A673 (cell line): ENCODE measurements at regions not wholly inside any gene's neighbourhood (a gene's known extent, or its start where the extent isn't known, plus 50 kb on each side); places are given as distances from the start of the nearest gene placed in this dataset.

ENCODE experiments used
- CTCF ChIP-seq: fragments of 300-800, 200-600 bp; sonication (generic); conservative IDR thresholded peaks from 2 replicates; pipeline ENCODE4 v1.5.1; 2017; ENCODE audit warnings: low read depth, mild to moderate bottlenecking, antibody characterized with exemption, low read length, moderate library complexity, mixed read lengths
- EZH2 ChIP-seq: fragments of 200-600 bp; sonication (generic); IDR thresholded peaks from 2 replicates; pipeline ENCODE4 v1.6.1; 2017; ENCODE audit warnings: borderline replicate concordance, low read depth, mild to moderate bottlenecking, mixed read lengths, antibody characterized with exemption, low read length; ENCODE audit not compliant: poor library complexity, severe bottlenecking

- no peak for TF ChIP-seq CTCF
- TF ChIP-seq EZH2 = no peak
Measured at GRCh38 chr9:20040991-20041696, 252.3 kb upstream of the SLC24A2 start.
